ENCODE measurements at regions not wholly inside any gene's neighbourhood (a gene's known extent, or its start where the extent isn't known, plus 50 kb on each side); places are given as distances from the start of the nearest gene placed in this dataset.

DNA sequence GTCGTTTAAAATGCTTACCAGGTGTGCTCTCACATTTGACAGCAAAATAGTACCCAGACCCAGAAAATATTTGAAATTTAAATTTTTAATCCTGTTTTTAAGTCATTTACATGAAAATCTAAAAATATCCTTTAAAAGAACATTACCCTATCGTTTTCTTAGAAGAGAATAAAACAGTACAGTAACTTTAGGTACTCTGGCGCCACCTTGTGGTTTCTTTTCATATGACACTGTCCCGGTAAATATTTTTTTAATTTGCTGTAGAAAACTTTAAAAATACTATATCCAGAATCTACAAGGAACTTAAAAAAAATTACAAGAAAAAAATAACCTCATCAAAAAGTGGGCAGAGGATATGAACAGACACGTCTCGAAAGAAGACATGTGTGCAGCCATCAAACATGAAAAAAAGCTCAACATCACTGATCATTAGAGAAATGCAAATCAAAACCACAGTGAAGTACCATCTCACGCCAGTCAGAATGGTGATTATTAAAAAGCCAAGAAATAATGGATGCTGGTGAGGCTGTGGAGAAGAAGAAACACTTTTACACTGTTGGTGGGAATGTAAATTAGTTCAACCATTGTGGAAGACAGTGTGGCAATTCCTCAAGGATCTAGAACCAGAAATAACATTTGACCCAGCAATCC, 129.2 kb downstream of the RGS21 start:
- no peak overlapping the region for H3K27ac Mint-ChIP-seq (ENCODE audit: unreplicated experiment)
- H3K4me3 Mint-ChIP-seq = no peak overlapping the region
- peak; percentile 69 for DNase-seq (ENCODE audit: low read depth, low spot score)
- H3K4me1 Mint-ChIP-seq = no peaks in the 10 kb centered on the region
- TF ChIP-seq, protein P1, sequence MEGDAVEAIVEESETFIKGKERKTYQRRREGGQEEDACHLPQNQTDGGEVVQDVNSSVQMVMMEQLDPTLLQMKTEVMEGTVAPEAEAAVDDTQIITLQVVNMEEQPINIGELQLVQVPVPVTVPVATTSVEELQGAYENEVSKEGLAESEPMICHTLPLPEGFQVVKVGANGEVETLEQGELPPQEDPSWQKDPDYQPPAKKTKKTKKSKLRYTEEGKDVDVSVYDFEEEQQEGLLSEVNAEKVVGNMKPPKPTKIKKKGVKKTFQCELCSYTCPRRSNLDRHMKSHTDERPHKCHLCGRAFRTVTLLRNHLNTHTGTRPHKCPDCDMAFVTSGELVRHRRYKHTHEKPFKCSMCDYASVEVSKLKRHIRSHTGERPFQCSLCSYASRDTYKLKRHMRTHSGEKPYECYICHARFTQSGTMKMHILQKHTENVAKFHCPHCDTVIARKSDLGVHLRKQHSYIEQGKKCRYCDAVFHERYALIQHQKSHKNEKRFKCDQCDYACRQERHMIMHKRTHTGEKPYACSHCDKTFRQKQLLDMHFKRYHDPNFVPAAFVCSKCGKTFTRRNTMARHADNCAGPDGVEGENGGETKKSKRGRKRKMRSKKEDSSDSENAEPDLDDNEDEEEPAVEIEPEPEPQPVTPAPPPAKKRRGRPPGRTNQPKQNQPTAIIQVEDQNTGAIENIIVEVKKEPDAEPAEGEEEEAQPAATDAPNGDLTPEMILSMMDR (conservative IDR thresholded peaks at IDR 0.05) = peak; percentile 93
- peaks cover 5% of the 10 kb centered on the region for H3K27me3 Mint-ChIP-seq (ENCODE audit: low read depth)
- no peaks in the 10 kb centered on the region for H3K9me3 Mint-ChIP-seq
- no peaks in the 10 kb centered on the region for H3K36me3 Mint-ChIP-seq (ENCODE audit: low read depth)

DNA sequence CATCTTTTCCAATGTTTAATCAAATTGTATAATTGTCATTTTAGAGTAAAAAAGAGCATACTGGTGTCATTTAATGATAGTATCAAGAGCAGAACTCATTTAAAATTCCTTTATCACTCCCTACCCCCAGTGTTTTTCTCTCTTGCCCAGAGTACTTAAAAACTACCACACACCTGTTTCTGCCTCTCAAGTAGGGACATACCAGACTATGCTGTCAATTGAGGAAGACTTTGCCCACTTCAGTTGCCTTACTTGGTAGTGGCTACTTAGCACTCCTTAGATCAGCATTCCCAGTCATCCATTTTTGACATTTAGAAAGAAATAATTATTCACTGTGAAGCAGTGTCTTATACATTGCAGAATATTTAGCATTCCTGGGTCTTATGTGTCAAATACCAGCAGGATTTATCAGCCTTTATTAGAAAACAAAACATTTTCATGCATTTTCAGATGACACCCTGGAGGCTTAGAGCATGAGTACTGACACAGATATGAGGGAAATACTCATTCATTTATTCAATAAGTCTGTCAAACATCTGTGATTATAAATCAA, 127.5 kb upstream of the RGS1 start:
- Mint-ChIP-seq H3K27ac (ENCODE audit: unreplicated experiment) (no peak overlapping the region), H3K9me3 (no peaks in the 10 kb centered on the region), H3K36me3 (ENCODE audit: low read depth) (no peaks in the 10 kb centered on the region), H3K4me3 (no peak overlapping the region), H3K4me1 (no peaks in the 10 kb centered on the region), H3K27me3 (ENCODE audit: low read depth) (peaks cover 5% of the 10 kb centered on the region)
- no peak for DNase-seq (ENCODE audit: low read depth, low spot score)
- TF ChIP-seq, protein P1 (conservative IDR thresholded peaks at IDR 0.05) = no peak

DNA sequence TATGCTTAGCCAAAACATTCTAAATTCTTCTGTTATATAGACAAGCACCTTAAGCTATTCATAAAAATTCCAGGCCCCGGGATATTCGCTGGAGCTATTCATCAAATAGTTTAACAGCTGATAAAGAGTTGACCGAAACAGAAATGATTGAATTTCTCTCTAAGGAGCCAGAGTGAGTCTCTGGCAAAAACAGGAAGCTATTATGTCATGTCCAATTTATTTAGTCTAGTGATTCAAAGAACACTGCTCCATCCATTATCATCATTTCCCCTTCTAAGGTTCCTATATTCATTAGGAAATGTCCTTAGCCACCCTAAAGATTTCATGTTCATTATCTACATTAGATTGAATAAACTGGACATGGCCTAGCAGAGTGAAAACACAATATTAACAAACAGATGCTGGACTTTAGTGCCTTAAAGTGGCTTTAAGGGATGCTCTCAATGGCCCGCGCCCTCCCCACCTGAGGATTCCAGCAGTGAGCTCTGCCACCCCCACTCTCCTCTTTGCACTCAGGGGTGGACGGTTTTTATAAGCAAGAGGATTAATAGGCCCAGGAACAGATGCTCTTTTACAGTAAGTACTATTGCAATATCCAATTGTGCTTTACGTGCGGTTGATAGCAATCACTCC, 122.1 kb upstream of the RGS1 start:
- DNase-seq (ENCODE audit: low read depth, low spot score) = no peak
- TF ChIP-seq, protein P1 (conservative IDR thresholded peaks at IDR 0.05) = no peak
- Mint-ChIP-seq H3K4me1 (no peaks in the 10 kb centered on the region), H3K27me3 (ENCODE audit: low read depth) (no peaks in the 10 kb centered on the region), H3K27ac (ENCODE audit: unreplicated experiment) (no peak overlapping the region), H3K4me3 (no peak overlapping the region), H3K36me3 (ENCODE audit: low read depth) (no peaks in the 10 kb centered on the region), H3K9me3 (no peaks in the 10 kb centered on the region)

DNA sequence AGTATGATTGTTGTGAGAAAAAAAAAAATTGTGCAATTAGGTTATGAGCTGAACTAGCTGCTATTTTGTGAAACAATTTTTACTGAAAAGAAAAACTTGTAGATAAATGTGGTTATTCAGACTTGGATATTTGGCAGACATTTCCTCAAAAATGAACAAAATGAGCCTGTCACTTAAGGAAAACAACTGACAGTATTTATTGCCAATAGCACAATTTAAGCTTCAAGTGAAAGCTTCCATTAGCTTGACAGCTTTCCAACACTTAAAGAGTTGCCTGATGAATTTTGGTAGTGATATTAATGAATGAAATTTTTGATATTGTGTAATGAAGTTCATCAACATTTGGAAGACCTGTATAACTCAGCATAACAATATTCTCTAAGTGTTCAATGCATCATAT, 116.1 kb upstream of the RGS1 start:
- Mint-ChIP-seq H3K4me3 (no peak overlapping the region), H3K9me3 (peaks cover 2% of the 10 kb centered on the region), H3K27me3 (ENCODE audit: low read depth) (no peaks in the 10 kb centered on the region), H3K4me1 (no peaks in the 10 kb centered on the region), H3K27ac (ENCODE audit: unreplicated experiment) (no peak overlapping the region), H3K36me3 (ENCODE audit: low read depth) (no peaks in the 10 kb centered on the region)
- no peak for DNase-seq (ENCODE audit: low read depth, low spot score)
- TF ChIP-seq, protein P1 (conservative IDR thresholded peaks at IDR 0.05) = no peak

DNA sequence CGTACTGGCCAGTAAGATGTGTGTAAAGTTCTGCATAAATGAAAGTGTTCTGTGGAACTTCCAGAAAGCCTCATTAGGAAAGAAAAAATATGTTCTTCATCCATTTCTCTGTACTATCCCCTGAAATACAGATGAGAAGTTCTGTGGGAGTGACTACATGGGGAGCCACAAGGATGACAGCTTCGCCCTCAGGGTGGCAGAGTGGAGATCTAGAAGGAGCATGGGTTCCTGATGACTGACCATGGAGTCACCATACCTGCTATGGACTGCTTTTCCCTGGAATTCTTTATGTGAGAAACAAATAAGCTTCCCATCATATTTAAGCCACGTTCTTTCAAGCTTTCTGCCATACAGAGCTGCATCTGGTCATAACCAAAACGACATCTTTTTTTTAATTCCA, 113.9 kb upstream of the RGS1 start:
- Mint-ChIP-seq H3K36me3 (ENCODE audit: low read depth) (no peaks in the 10 kb centered on the region), H3K4me3 (no peak overlapping the region), H3K27ac (ENCODE audit: unreplicated experiment) (no peak overlapping the region), H3K27me3 (ENCODE audit: low read depth) (no peaks in the 10 kb centered on the region), H3K4me1 (no peaks in the 10 kb centered on the region), H3K9me3 (peaks cover 6% of the 10 kb centered on the region)
- TF ChIP-seq, protein P1 (conservative IDR thresholded peaks at IDR 0.05) = no peak
- DNase-seq (ENCODE audit: low read depth, low spot score) = no peak

All from neural crest cell (in vitro differentiated cells).